Activated CD4-positive, alpha-beta T cell treated with anti-CD3 and anti-CD28 coated beads, Interleukin-2, Interleukin-4, amounts not matched to agents 100 ng/mL and 50 ng/mL, durations not matched to agents 16 hours and 8 hours (primary cell): ENCODE measurements at regions not wholly inside any gene's neighbourhood (a gene's known extent, or its start where the extent isn't known, plus 50 kb on each side); places are given as distances from the start of the nearest gene placed in this dataset.

Experiments
- DNase-seq: peaks from one replicate; pipeline ENCODE4 v3.0.0-alpha.2; 2020; ENCODE audit warnings: low spot score

DNA sequence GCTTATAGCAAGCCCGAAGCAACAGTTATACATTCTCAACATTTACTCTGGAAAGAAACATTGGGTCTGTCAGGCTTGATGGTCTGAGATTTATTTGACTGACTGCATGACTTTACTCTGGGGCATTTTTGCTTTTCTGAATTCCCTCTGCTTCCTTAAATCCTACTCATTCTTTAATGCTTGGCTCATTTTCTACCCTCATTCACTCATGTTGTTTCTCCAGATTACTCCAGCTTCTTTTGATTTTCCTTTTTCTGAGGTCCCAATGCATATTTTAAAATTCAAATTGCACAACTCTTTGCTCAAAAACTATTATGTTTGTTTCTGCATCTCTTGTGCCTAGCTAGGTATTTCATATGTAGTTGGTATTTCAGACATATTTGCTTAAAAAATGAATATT, 2002.9 kb upstream of the NUDT12 start:
- DNase-seq, result no peak

DNA sequence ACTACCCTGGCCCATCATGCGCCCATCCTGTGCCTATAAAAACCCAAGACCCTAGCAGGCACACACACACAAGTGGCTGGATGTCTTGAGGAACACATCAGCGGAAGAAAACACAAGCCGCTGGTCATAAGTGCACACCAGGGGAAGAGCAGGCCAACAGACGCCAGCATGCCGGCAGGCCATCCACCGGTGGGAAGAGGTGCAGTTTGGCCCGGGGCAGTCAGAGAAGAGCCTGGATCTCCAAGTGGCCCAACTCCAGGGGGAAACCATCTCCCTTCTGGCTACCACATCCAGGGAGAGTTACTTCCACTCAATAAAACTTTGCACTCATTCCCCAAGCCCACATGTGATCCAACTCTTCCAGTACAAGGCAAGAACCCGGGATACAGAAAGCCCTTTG, 2001.3 kb upstream of the NUDT12 start:
- no peak for DNase-seq

DNA sequence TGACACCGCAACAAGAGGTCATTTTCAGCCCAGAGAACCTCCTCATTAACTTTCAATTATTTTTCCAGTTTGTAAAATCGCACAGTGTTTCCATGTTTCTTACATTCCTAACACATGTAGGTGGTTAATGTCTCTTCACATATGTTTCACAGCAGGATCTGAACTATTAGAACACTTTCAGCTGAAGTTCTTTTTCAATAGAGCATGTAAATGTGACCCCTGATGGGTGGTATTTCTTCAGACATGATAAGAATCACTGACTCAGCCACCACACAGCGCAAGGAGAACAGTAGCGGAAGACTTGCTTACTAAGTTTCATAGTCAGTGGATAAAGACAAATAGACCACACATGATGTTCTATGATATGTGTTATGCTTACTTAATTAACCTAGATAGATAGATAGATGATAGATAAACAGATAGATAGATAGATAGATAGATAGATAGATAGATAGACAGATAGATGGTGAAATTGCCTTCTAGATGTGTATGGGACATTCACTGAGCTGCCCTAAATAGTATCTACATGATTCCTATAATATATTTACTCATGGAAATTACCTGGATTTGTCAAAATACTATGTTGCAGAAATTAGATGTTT, 1992.1 kb upstream of the NUDT12 start:
- DNase-seq, result no peak

DNA sequence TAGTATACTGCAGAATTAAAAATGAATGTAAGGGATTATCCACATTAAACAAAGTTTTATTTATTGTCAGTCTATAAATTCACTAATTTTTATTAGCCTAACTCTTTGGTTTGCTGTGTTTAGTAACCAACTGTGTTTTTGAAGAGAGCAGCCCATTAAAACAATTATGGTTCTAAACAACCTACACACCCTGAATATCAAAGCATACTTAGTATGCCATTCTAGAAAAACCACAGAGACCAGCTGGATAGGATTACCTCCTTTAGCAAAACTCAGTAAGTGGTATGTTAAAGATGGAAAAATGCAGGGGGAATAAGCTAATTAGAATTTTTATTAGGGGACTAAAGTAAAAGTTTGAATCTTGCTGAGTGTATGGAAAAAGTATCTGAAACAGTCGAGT, 1981.7 kb upstream of the NUDT12 start:
- DNase-seq, result no peak

DNA sequence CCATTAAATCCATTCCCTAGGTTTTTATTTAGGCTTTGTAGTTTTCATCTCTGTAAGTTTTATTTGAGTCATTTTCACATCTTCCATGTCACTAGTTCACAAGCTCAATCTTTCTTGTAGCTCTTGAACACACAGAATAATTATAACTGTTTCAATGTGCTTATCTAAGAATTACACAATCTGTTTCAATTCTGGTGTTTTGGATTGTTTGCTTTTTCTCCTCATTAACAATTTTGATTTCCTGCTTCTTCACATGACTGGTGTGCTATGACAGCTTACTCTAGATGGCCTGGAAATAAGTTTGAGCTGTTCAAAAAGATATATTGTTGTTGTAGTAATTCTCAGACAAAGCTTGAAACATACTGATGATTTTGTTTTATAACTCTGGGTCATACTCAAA, 1974.1 kb upstream of the NUDT12 start:
- DNase-seq, result no peak

DNA sequence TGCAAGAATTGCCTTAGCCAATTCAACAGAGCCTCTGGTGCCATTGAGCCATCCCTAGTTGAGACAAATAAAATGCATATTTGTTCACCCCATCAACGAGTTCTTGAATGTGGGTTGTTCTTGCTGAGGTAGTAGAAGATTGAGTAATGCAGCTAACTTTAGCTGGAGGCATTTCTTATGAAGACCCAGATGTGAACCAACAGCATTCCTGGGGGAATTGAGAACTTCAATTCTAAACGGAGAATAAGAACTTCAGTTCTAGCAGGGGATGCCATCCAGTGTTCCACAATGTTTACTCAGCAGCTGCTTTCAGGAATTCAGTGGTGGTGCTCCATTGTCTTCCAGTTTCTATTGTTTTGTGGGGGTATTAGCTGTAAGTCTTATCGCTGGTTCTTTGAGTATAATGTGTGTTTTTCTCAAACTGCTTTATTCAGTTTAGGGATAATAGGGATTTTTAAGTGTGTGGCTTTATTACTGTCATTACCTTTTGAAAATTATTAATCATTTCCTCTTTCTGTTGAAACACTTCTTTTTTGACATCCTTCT, 1968.2 kb upstream of the NUDT12 start:
- DNase-seq, result no peak

DNA sequence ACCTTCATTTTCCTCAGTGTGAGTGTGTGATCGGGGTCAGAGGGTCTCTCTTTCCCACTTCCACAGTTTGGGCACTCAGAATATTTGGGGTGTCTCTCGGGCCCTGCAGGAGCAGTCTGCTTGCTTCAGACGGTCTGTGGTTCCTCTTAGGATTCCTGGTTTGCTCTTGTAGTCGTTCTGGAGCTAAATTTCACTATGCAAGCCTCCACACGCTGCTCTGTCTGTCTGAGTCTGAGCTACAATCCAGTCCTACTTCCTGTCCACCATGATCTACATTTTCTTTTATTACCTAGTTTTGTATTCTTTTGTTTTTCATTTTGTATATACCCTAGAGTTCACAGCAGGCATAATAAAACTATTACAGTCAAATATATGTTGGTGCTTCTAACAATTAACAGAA, 1967.3 kb upstream of the NUDT12 start:
- DNase-seq, result no peak

DNA sequence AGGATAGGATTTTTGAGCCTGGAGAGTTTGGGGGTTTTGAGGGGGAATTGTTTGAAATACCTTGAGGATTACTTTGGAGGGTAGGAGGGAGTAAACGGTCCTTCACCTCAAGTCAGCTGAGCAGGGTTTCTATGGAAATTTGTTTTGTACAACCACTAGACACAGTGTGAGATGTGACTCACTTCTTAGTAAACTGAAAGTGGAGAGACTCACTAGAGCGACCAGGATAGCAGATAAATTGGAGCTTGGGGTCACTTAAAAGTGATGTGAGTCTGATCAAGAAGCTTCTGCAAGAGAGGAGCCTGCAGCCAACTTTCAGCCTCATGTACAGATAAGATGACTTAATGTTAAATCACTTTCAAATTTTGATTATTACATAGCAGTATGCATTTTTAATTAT, 1945.9 kb upstream of the NUDT12 start:
- DNase-seq, result no peak

DNA sequence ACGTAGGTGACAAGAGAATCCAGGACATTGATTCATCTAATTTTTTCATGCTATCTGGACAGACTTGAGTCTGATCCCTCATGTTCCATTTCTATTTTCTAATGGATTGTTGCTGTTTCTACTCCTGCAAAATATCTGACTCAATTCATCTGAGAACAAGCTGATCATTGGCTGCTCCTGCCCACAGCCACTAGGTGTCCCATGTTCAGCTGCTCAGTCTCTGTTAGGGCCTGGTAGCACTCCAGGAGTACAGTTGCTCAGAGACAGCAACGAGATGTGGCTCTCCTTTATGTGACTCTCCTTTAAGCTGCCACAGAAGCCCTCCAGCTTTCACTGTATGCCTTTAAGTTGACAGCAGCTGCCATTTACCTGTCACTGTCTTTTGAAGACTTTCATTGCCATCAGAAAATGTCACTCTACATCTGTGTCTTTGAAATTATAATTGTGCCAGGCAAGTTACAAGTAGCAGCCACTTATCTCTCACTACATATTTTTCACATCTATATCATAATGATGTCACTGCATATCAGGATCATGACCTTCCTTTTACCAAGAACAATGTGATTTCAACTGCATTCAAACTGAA, 1944.2 kb upstream of the NUDT12 start:
- no peak for DNase-seq

DNA sequence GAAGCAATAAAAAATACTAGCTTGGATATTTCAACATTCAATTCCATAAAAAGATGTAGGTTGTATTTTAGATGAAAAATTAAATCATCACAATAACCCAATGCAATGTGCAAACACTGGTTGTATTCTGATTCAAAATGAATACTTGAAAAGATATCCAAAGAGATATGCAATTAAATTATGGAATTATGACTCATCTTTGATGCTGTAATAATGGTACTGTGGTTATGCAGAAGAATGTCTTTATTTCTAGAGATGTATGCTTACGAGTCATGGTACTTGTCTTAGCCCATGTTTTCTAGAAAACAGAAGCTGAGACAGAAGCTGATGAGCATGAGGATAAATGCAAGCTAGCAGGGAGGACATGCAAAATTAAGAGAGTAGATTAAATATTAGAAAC, 1941.4 kb upstream of the NUDT12 start:
- DNase-seq, result no peak

DNA sequence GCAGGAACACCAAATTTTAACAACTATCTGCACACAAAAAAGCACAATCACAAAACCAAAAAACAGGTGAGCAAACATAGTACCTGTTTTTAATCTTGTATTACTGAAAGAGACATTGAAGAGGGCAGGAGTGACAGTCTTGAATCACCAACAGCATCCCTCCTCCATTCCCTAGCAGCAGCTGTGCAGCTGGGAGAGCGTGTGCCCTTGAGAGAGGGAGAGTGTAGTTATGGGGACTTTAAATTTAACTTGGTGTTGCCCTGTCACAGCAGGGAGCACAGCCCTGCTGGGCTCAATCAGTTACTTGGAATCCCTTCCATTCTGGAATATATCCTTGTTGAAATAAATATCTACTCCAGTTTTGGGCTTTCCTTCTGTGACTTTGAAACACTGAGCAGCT, 1938.7 kb upstream of the NUDT12 start:
- DNase-seq, result no peak

DNA sequence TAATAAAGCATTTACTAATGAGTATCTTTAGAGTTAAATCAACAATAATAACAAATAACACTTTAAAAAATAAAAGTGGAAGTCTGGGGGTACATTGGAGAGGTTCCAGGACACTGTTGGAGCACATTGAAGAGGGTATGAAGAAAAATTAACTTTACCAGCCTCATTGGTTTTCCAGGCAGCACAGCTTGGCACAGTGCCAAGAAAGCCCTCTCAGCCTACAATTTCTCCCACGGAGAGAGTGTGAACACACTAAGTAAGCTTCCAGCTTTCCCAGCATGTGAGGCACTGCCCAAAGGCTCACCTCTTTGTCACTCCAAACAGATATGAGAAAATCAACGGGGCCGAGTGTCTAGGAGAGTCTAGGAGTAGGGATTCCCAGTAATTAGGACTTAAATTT, 1912.8 kb upstream of the NUDT12 start:
- no peak for DNase-seq

DNA sequence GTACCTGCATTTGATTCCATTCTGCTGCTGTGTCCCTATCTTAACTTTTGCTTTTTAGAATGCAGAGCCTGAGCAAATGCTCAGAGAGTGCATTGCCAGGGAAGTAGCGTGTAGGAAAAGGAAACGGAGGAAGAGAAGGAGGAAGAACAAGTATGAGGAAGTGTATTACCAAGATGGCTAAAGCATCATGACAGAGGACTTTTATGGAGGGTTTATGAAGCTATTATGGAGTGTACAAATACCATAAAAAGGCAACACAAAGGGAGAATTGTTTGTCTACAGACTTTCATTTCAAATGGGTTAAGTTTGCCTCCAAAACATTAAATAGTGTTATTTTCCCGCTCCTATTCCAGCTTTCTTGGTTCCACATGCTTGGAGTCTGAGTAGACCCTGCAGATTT, 1899.8 kb upstream of the NUDT12 start:
- DNase-seq, result no peak

DNA sequence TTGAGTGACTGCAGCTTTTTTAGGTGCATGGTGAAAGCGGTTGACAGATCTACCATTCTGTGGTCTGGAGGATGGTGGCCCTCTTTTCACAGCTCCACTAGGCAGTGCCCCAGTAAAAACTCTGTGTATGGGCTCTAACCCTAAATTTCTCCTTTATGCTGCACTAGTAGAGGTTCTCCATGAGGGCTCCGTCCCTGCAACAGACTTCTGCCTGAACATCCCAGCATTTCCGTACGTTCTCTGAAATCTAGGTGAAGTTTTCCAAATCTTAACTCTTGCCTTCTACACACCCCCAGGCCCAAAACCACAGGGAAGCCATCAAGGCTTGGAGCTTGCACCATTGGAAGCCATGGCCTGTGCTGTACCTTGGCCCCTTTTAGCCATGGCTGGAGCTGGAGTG, 1898.1 kb upstream of the NUDT12 start:
- no peak for DNase-seq

DNA sequence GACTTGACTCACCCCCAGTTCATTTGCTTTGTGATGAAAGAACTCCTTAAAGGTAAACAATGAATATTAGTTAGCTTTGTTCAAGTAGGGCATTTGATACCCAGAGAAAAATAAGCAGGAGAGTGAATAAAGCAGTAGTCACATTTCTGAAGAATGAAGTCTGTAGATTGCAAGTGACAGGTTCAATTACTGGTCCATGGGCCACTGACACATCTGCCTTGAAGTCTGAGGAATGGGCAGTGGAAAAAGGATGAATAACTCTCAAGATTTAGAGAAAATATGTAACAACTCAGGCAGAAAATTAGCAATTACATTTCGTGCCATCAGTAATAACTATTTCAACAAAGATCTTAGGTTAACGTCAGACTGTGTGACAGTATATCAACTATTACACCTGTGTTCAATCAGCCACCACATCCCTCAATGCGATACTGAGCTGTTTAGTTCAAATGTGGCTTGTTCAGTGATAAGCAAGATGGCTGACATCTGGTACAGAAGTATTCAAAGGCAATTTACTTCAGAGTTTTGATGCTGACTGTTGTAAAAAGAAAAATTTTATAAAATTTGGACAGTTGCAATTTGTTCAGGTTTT, 1890.7 kb upstream of the NUDT12 start:
- DNase-seq, result no peak

DNA sequence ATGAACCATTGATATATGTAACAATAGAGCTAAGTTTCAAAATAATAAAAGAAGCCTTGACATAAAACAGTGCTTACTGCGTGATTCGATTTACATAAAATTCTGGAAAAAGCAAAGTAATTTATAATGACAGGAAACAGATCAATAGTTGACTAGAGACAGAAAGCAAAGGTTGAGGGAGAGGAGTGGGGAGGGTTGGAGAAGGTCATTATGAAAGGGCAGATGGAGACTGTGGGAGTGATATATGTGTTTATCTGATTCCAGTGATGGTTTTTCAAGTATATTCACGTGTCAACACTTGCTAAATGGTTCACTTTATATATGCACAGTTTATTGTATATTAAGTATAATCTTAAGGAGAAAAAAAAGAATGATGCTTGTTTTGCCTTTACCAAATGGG, 1885.7 kb upstream of the NUDT12 start:
- DNase-seq, result no peak

DNA sequence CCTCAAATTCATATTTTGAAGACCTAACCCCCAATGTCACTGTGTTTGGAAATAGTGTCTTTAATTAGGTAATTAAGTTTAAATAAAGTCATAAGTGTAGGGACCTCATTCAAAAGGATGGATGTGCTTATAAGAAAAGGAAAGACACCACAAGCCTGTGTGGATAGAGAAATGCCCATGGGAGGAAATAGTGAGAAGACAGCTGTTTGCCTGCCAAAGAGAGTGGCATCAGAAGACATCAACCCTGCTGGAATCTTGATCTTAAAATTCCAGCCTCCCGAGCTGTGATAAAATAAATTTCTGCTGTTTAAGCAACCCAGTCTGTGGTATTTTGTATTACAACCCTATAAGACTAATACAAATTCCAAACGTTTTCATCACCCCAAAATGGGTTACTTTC, 1867.9 kb upstream of the NUDT12 start:
- no peak for DNase-seq

DNA sequence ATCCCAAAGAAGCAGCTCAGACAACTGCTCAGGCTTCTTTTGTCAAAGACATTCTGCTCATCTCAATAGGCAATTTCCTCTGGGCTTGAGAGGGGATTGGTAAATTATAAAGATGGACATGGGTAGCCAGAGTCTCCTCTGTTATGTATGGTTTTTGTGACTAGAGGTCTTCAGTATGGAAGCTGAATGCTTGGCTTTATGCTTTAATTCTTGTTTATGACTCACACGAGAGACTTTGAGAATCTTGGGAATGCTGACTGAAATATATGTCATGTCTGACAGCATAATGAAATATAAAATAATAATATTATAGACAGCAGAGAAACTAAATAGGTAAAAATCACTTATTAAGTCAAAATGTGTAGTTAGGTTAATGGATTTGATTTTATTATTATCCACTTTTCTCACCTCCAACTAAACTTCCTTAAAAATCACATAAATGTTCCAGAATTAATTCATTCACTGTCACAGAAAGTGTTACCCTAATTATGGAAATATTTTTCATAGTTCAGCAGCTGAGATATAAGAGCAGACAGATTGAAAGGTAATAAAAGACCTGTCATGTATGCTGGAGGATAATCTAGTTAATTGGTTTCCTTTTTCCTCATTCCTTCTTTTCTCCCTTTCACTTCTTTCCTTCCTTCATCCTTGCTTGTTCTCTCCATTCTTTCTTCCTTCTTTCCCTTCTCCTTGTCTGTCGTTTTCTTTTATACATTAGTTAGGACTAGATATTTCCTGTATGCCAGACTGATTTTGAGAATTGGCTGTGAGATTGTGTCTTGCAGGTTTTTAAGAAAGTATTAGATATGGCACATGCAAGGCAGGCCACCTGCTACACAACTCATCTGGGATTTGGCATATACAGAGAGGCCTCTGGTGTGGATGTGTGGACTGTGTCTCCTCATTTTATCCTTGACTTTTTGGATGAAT, 1866.1 kb upstream of the NUDT12 start:
- DNase-seq, result no peak

DNA sequence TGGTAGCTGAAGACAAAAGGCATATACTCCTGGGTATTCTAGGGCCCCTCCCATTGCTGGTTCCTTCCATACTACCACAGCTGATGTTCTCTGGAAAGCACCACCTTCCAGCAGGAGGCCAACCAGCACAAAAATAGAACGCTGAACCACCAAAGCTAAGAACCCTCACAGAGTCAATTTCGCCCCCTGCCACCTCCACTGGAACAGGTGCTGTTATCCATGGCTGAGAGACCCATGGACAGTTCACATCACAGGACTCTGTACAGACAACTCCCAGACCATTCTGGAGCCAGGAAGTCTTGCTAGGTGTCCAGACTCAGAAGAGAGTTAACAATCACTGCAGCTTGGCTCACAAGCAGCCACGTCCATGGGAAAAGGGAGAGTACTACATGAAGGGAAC, 1851.5 kb upstream of the NUDT12 start:
- no peak for DNase-seq

DNA sequence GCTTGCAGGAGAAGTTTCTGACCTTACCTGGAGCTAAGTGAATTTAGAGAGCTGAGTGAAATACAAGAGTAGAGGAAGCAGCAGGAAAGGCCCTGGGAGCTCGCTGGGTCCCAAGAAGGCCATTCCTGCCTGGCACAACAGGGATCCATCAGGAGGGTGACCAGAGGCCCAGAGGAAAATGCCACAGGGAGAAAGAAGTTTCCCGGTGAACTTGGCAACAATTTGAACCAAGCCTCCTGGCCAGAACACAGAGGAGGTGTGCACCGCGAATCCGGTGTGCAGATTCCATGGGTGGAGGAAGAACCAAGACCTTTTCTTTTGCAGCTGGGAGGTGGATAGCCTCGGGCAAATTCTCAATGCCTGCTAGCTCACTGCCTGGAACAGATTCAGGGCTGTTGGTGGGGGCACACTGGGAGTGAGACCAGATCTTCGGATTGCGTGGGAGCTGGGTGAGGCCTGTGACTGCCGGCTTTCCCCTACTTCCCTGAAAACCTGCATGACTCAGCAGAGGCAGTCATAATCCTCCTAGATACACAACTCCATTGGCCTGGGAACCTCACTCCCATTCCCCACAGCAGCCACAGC, 1850.9 kb upstream of the NUDT12 start:
- DNase-seq, result no peak

DNA sequence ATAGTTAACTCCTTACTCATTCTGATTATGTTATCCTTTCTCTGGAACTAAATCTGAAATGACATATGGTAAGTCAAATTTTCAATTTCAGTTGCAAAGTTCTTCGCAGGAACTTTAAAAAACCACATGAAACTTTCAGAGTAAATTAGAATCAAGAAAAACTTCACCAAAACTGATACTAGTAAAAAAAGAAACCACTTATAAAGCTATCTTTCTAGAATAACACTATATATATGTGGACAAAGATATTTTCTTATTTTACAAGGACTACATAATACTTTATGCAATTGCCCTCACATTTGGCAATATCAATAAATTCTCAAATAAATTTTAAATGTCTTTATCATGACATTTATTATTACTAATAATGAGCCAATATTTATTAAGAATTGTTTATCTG, 1847.1 kb upstream of the NUDT12 start:
- no peak for DNase-seq

DNA sequence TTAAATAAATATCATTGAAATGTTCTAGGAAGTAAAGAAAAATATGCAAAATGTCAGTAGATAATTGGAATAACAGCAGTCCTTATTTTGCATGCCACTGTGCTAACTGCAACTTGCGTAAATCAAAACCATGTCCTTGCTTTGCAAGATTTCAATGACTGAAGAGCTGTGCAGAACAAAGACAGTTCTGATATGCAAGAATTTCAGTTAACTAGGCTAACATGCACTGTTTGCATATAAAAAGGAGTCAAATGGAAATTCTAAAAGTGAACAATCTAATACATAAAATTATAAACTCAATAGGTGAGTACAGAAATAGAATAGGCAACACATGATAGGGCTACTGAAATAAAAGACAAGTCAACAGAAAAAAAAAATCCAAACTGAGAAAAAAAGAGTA, 1844.6 kb upstream of the NUDT12 start:
- no peak for DNase-seq
